CD8-positive, alpha-beta memory T cell (primary cell): ENCODE measurements at regions not wholly inside any gene's neighbourhood (a gene's known extent, or its start where the extent isn't known, plus 50 kb on each side); places are given as distances from the start of the nearest gene placed in this dataset.
A peak's percentile ranks its signal among the peaks of the same experiment; 100 is the strongest.

ENCODE experiments used
- CTCF ChIA-PET: fragments of 350-600 bp; sonication (Branson Sonifier 250); formaldehyde crosslinking; loops from one replicate; lab custom pipeline; 2021; ENCODE audit warnings: antibody characterized with exemption; lab: Charles Lee
- POLR2A ChIA-PET: fragments of 350-600 bp; sonication (Branson Sonifier 250); formaldehyde crosslinking; loops from one replicate; lab custom pipeline; 2021; ENCODE audit warnings: antibody characterized with exemption; lab: Charles Lee
- DNase-seq, 5 donors: peaks; one replicate each; pipeline versions ENCODE4 v3.0.0 to v3.0.0-alpha.2; 2020 to 2022; ENCODE audit warnings: mixed read lengths in 1 of 5
- H3K27ac ChIP-seq: one replicate; pipeline ENCODE4 v1.7.0; 2013; ENCODE audit warnings: low read depth, mild to moderate bottlenecking, low read length, moderate library complexity
- H3K27me3 ChIP-seq: 2 replicates; pipeline ENCODE4 v1.7.0; 2013; ENCODE audit warnings: low read length, mild to moderate bottlenecking; ENCODE audit not compliant: insufficient read depth, poor library complexity, severe bottlenecking
- H3K36me3 ChIP-seq: 2 replicates; pipeline ENCODE4 v1.7.0; 2013; ENCODE audit warnings: mild to moderate bottlenecking, low read length, moderate library complexity; ENCODE audit not compliant: insufficient read depth
- H3K4me1 ChIP-seq: 2 replicates; pipeline ENCODE4 v1.7.0; 2013; ENCODE audit warnings: mild to moderate bottlenecking, low read length, moderate library complexity; ENCODE audit not compliant: insufficient read depth
- H3K4me3 ChIP-seq: 2 replicates; pipeline ENCODE4 v1.7.0; 2013; ENCODE audit warnings: mild to moderate bottlenecking, low read length
- H3K9me3 ChIP-seq: 2 replicates; pipeline ENCODE4 v1.7.0; 2013; ENCODE audit warnings: mild to moderate bottlenecking, low read length
- H3K27ac Mint-ChIP-seq, 8 donors: one replicate each; pipeline ENCODE4 v1.8.0; 2020 to 2021; ENCODE audit warnings: mixed read lengths in 8 of 8, mild to moderate bottlenecking in 6 of 8, inconsistent platforms in 3 of 8, moderate library complexity in 3 of 8
- H3K27me3 Mint-ChIP-seq, 2 donors: one replicate each; pipeline ENCODE4 v1.8.0; 2020 to 2021; ENCODE audit warnings: mixed read lengths in 2 of 2, mild to moderate bottlenecking in 1 of 2, moderate library complexity in 1 of 2
- H3K36me3 Mint-ChIP-seq, 3 donors: one replicate each; pipeline ENCODE4 v1.8.0; 2020 to 2021; ENCODE audit warnings: mixed read lengths in 3 of 3, inconsistent platforms in 1 of 3, mild to moderate bottlenecking in 1 of 3
- H3K4me1 Mint-ChIP-seq, 3 donors: one replicate each; pipeline ENCODE4 v1.8.0; 2020 to 2021; ENCODE audit warnings: mixed read lengths in 3 of 3, inconsistent platforms in 1 of 3, mild to moderate bottlenecking in 1 of 3
- H3K4me3 Mint-ChIP-seq, 7 donors: one replicate each; pipeline ENCODE4 v1.8.0; 2020 to 2021; ENCODE audit warnings: mixed read lengths in 7 of 7, mild to moderate bottlenecking in 6 of 7, moderate library complexity in 4 of 7, inconsistent platforms in 2 of 7
- H3K9me3 Mint-ChIP-seq, 5 donors: one replicate each; pipeline ENCODE4 v1.8.0; 2020 to 2022; ENCODE audit warnings: mixed read lengths in 5 of 5, mild to moderate bottlenecking in 3 of 5, moderate library complexity in 2 of 5, inconsistent platforms in 1 of 5

GRCh38 chr14:97946240-97946639 is 1149.1 kb downstream of the VRK1 start:
- Histone ChIP-seq H3K9me3 (no peaks in the 10 kb centered on the region), H3K4me1 (peaks cover 8% of the 10 kb centered on the region), H3K27ac (no peak overlapping the region), H3K36me3 (no peaks in the 10 kb centered on the region), H3K27me3 (no peaks in the 10 kb centered on the region), H3K4me3 (no peak overlapping the region)
- ChIA-PET POLR2A (interaction anchor here (0.8 kb wide), 1 partner anchor 26 kb away, joined by 3 read pairs; no protein-coding TSS in a partner anchor), CTCF (no interaction called here)
- Mint-ChIP-seq H3K4me1 (peaks cover 2 to 21% (median 17%) of the 10 kb centered on the region in 3 donors), H3K27ac (no peak overlapping the region), H3K36me3 (peaks cover 22 to 52% (median 51%) of the 10 kb centered on the region in 3 donors), H3K4me3 (no peak overlapping the region), H3K9me3 (peaks cover 0 to 2% (median 0%) of the 10 kb centered on the region in 5 donors), H3K27me3 (no peaks in the 10 kb centered on the region)
- DNase-seq: no peak

GRCh38 chr14:97946641-97947040 is 1149.5 kb downstream of the VRK1 start:
- Mint-ChIP-seq H3K9me3 (peaks cover 0 to 2% (median 0%) of the 10 kb centered on the region in 5 donors), H3K36me3 (peaks cover 21 to 56% (median 51%) of the 10 kb centered on the region in 3 donors), H3K4me3 (no peak overlapping the region), H3K27ac (peak overlapping the region in 1 of 8 donors; percentile 47), H3K4me1 (peaks cover 2 to 24% (median 21%) of the 10 kb centered on the region in 3 donors), H3K27me3 (no peaks in the 10 kb centered on the region)
- H3K4me1 ChIP-seq: peaks cover 10% of the 10 kb centered on the region
- POLR2A ChIA-PET: interaction anchor here (0.8 kb wide), 1 partner anchor 25 kb away, joined by 3 read pairs; no protein-coding TSS in a partner anchor
- no peaks in the 10 kb centered on the region for H3K27me3 ChIP-seq
- CTCF ChIA-PET: no interaction called here
- DNase-seq: no peak
- H3K36me3 ChIP-seq: no peaks in the 10 kb centered on the region
- H3K27ac ChIP-seq: no peak overlapping the region
- no peaks in the 10 kb centered on the region for H3K9me3 ChIP-seq
- H3K4me3 ChIP-seq: no peak overlapping the region

GRCh38 chr14:97948841-97949240 is 1151.7 kb downstream of the VRK1 start:
- Histone ChIP-seq H3K36me3 (no peaks in the 10 kb centered on the region), H3K4me1 (peaks cover 15% of the 10 kb centered on the region), H3K4me3 (no peak overlapping the region), H3K27me3 (no peaks in the 10 kb centered on the region), H3K9me3 (no peaks in the 10 kb centered on the region), H3K27ac (no peak overlapping the region)
- H3K27ac Mint-ChIP-seq: no peak overlapping the region
- peaks cover 2 to 37% (median 37%) of the 10 kb centered on the region in 3 donors for H3K4me1 Mint-ChIP-seq
- ChIA-PET CTCF (no interaction called here), POLR2A (no interaction called here)
- no peaks in the 10 kb centered on the region for H3K27me3 Mint-ChIP-seq
- no peak overlapping the region for H3K4me3 Mint-ChIP-seq
- no peaks in the 10 kb centered on the region for H3K9me3 Mint-ChIP-seq
- no peak for DNase-seq
- peaks cover 25 to 59% (median 49%) of the 10 kb centered on the region in 3 donors for H3K36me3 Mint-ChIP-seq

- no peak overlapping the region for H3K4me3 Mint-ChIP-seq
- peaks cover 19% of the 10 kb centered on the region for H3K36me3 ChIP-seq
- POLR2A ChIA-PET: no interaction called here
- CTCF ChIA-PET: no interaction called here
- peaks cover 14 to 50% (median 38%) of the 10 kb centered on the region in 3 donors for H3K4me1 Mint-ChIP-seq
- no peak for DNase-seq
- no peaks in the 10 kb centered on the region for H3K27me3 ChIP-seq
- peaks cover 0 to 6% (median 2%) of the 10 kb centered on the region in 5 donors for H3K9me3 Mint-ChIP-seq
- no peak overlapping the region for H3K27ac ChIP-seq
- H3K27ac Mint-ChIP-seq: peak overlapping the region in 1 of 8 donors; percentile 36
- no peaks in the 10 kb centered on the region for H3K27me3 Mint-ChIP-seq
- peaks cover 6% of the 10 kb centered on the region for H3K4me1 ChIP-seq
- no peak overlapping the region for H3K4me3 ChIP-seq
- H3K9me3 ChIP-seq: no peaks in the 10 kb centered on the region
- H3K36me3 Mint-ChIP-seq: peaks cover 54 to 75% (median 63%) of the 10 kb centered on the region in 3 donors
Measured at GRCh38 chr14:97956581-97957340, 1159.6 kb downstream of the VRK1 start.

- Histone ChIP-seq H3K4me3 (no peak overlapping the region), H3K36me3 (peaks cover 31% of the 10 kb centered on the region), H3K27me3 (no peaks in the 10 kb centered on the region), H3K4me1 (peaks cover 8% of the 10 kb centered on the region), H3K27ac (no peak overlapping the region), H3K9me3 (no peaks in the 10 kb centered on the region)
- no peak overlapping the region for H3K4me3 Mint-ChIP-seq
- no peak overlapping the region for H3K27ac Mint-ChIP-seq
- peaks cover 59 to 85% (median 62%) of the 10 kb centered on the region in 3 donors for H3K36me3 Mint-ChIP-seq
- no peak for DNase-seq
- ChIA-PET POLR2A (no interaction called here), CTCF (no interaction called here)
- peaks cover 0 to 6% (median 2%) of the 10 kb centered on the region in 5 donors for H3K9me3 Mint-ChIP-seq
- H3K27me3 Mint-ChIP-seq: no peaks in the 10 kb centered on the region
- H3K4me1 Mint-ChIP-seq: peaks cover 24 to 51% (median 42%) of the 10 kb centered on the region in 3 donors
Measured at GRCh38 chr14:97959251-97959650, 1162.1 kb downstream of the VRK1 start.

- DNase-seq: no peak
- ChIA-PET POLR2A (no interaction called here), CTCF (no interaction called here)
- H3K27ac Mint-ChIP-seq: peak overlapping the region in 1 of 8 donors; percentile 58
- peaks cover 33% of the 10 kb centered on the region for H3K36me3 ChIP-seq
- H3K36me3 Mint-ChIP-seq: peaks cover 56 to 89% (median 58%) of the 10 kb centered on the region in 3 donors
- peaks cover 16% of the 10 kb centered on the region for H3K4me1 ChIP-seq
- no peaks in the 10 kb centered on the region for H3K27me3 ChIP-seq
- no peak overlapping the region for H3K27ac ChIP-seq
- no peak overlapping the region for H3K4me3 ChIP-seq
- peaks cover 26 to 52% (median 46%) of the 10 kb centered on the region in 3 donors for H3K4me1 Mint-ChIP-seq
- H3K9me3 Mint-ChIP-seq: peaks cover 0 to 6% (median 2%) of the 10 kb centered on the region in 5 donors
- H3K4me3 Mint-ChIP-seq: no peak overlapping the region
- H3K9me3 ChIP-seq: no peaks in the 10 kb centered on the region
- H3K27me3 Mint-ChIP-seq: no peaks in the 10 kb centered on the region
Measured at GRCh38 chr14:97960436-97960835, 1163.3 kb downstream of the VRK1 start.

GRCh38 chr14:97970222-97970621 is 1173.0 kb downstream of the VRK1 start:
- Histone ChIP-seq H3K4me1 (peaks cover 72% of the 10 kb centered on the region), H3K4me3 (no peak overlapping the region), H3K36me3 (peaks cover 22% of the 10 kb centered on the region), H3K27me3 (no peaks in the 10 kb centered on the region), H3K9me3 (no peaks in the 10 kb centered on the region), H3K27ac (no peak overlapping the region)
- Mint-ChIP-seq H3K9me3 (peaks cover 0 to 3% (median 0%) of the 10 kb centered on the region in 5 donors), H3K4me3 (peak overlapping the region in 2 of 7 donors; percentile 10 to 31), H3K27me3 (no peaks in the 10 kb centered on the region), H3K27ac (peak overlapping the region in 7 of 8 donors; percentile 26 to 79 (median 67)), H3K36me3 (peaks cover 34 to 59% (median 36%) of the 10 kb centered on the region in 3 donors), H3K4me1 (peaks cover 79 to 95% (median 88%) of the 10 kb centered on the region in 3 donors)
- ChIA-PET POLR2A (no interaction called here), CTCF (no interaction called here)
- DNase-seq: no peak

- Histone ChIP-seq H3K27ac (peak overlapping the region; percentile 3), H3K4me3 (peak overlapping the region; percentile 56)
- H3K36me3 Mint-ChIP-seq: peaks cover 12 to 37% (median 16%) of the 10 kb centered on the region in 3 donors
Measured at GRCh38 chr14:97975216-97975615, 1178.0 kb downstream of the VRK1 start.

More at GRCh38 chr14:97975216-97975615, 1178.0 kb downstream of the VRK1 start:
- Mint-ChIP-seq H3K9me3 (peaks cover 0 to 3% (median 0%) of the 10 kb centered on the region in 5 donors), H3K4me3 (peak overlapping the region; percentile 86 to 98 (median 89)), H3K4me1 (peaks cover 84 to 96% (median 86%) of the 10 kb centered on the region in 3 donors), H3K27ac (peak overlapping the region; percentile 66 to 99 (median 92)), H3K27me3 (peaks cover 0 to 1% of the 10 kb centered on the region in 2 donors)
- CTCF ChIA-PET: no interaction called here
- H3K4me1 ChIP-seq: peaks cover 70% of the 10 kb centered on the region
- peak in 1 of 5 donors; percentile 32 for DNase-seq
- H3K9me3 ChIP-seq: no peaks in the 10 kb centered on the region
- H3K27me3 ChIP-seq: no peaks in the 10 kb centered on the region
- H3K36me3 ChIP-seq: no peaks in the 10 kb centered on the region
- POLR2A ChIA-PET: interaction anchor here (1.0 kb wide), 1 partner anchor 1292 kb away, joined by 3 read pairs; no protein-coding TSS in a partner anchor
